GM19043 (cell line): ENCODE measurements at regions not wholly inside any gene's neighbourhood (a gene's known extent, or its start where the extent isn't known, plus 50 kb on each side); places are given as distances from the start of the nearest gene placed in this dataset.

Source experiments
- ATAC-seq: cut with Tn5 transposase; IDR thresholded peaks from one replicate; pipeline ENCODE4 v1.9.1; 2021; ENCODE audit warnings: low read depth; ENCODE audit not compliant: unreplicated experiment

DNA sequence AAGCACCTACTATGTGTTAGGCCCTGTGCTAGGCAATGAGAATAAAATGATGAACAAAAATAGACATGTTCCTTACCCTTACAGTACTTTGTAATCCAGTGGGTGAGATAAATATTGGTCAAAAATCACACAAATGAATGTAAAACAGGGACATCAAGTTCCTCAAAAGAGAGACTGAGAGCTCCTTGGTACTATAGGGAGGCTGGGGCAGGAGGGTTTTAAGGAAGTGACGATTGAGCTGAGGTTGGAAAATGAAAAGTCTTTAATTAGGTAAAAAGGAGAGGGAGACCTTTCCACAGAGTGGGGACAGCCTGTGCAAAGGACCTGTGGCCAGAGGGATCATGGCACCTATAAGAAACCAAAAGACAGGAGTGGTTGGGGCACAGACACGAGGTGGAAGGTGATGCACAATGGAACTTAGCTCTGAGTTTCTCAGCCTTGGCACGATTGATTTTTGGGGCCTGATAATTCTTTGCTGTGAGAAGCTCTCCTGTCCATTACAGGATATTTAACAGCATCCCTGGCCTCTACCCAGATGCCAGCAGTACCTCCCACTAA is 140.3 kb downstream of the CEP57L1 start:
- ATAC-seq: no peak

DNA sequence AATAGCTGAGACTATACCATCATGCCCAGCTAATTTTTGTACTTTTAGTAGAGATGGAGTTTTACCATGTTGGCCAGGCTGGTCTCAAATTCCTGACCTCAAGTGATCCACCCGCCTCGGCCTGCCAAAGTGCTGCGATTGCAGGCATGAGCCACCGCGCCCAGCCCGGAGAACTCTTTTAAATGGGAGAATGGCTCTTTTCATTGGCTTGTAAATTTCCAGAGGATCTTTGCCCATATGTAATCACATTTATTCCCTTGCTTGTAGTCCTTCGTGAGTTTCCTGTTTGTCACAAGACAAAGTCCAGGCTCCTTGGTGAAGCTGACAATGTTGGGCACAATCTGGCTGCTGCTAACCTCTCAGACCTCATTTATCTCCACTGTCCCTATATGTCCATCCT is 135.1 kb downstream of the CEP57L1 start:
- ATAC-seq: no peak

DNA sequence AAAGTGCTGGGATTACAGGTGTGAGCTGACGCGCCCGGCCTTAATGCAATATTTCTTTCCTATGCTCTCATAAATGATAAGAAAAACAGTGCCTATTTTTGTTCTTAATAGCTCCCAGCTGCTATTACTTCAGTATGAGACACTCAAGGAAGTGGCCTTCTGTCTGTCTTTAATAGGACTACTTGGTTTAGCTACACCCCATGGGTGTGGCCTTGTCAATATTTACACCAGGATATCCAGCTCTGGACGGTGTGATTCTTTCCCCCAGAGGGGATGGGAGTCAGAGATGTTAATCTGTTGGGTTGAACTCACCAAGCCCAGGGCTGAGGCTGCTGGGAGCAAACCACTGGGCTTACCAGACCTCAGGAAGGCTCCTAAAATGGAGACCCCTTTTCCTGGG is 134.2 kb downstream of the CEP57L1 start:
- no peak for ATAC-seq

DNA sequence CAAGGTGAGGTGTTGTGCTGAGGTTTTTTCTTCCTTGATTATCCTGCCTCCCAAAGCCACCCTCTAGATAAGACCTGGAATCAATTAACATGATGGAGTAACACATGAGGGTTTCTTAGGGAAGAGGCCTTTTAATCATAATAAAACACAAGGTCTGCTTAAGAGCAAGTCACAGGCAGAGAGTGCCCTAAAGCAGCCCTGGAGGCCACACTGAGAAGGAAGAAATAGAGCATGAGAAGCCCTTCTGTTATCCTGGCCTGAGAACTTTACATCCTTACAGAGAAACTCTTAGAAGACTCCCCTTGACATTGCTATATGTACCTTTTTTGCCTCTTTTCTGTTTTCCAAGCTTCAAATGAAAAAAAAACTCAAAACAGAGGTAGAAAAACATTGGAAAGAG is 132.3 kb downstream of the CEP57L1 start:
- ATAC-seq: no peak

DNA sequence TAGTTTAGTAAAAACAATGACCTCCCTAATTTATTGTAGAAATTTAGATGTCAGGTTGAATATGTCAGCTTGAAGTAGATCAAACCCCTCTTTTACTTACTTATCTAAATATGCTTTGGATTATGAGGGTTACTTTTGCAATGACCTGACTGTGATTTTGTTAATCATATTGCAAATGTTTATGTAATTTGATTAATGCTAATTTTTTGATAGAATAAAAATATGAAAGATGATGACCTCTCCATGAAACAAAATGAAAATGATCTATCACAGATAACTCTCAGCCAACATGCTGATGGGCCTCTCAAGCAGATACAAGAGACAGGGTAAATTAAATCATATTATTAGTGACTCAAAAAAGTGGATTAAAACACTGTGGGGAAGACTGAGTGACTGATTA is 131.0 kb downstream of the CEP57L1 start:
- no peak for ATAC-seq

DNA sequence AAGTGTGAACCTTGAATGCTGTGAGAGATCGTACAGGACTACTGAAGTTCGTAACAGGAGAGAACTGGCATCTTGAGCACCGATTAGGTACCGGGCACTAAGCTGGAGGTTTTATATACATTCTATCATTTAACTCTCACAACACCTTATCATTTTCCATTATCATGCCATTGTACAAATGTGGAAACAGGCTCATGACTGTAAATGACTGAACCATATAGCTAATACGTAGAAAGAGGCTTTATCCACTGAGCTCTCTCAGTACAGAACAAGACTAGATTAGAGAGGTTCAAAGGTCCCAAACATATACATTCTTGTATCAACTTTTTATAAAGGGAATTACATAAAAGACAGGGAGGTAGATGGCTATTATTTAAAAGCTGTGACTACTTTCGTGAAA is 130.6 kb downstream of the CEP57L1 start:
- no peak for ATAC-seq

DNA sequence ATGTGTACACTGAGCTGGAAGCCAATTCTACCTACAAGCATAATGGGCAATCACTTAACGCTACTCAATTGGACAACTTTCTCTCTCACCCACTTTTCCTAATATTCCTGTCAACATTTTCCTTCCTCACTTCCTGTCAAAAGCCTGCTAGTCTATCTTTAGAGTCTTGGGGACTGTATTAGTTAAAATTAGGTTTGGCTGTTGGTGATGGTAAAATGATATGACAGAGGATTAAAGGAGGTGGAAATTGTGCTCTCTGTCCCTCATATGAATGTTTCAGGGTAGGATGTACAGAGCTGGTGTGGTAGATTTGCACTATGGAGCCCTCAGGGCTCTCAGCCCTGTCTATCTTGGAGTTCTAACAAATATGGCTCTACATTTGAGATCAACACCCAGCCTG is 129.7 kb downstream of the CEP57L1 start:
- ATAC-seq: no peak

DNA sequence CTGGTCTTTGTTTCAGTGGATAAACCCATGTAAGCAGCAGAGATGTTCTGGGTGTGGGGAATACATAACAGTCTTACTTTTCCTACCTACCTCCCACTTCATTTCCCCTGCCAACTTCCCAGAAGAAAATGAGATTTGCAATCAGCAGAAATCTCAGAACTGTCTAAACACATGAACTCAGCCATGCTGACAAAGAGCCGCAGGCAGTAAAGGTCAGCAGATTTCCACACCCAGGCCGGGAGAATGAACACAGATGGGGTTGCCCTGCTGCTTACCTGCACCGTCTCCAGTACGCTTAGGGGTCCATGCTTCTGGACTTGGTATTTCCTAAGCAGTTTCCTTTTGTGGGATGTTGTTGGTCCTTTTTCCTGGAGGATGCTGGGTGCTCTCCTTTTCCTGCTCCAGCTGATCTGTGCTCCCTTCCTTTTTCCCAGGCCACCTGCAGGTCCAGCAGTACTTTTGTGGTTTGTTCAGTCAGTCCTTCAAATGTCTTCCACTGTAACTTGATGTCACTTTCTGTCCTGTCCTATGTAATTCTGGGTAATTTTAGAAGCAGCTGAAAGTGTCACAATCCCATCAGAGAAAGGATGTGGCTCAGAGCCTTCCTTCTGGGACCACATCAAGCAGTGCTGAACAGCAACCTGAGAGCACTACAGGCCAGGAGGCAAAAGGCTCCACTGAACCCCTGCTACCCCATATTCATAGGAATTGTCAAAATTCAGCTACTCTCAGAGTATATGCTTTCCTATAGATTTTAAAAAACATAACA is 129.0 kb downstream of the CEP57L1 start:
- no peak for ATAC-seq

DNA sequence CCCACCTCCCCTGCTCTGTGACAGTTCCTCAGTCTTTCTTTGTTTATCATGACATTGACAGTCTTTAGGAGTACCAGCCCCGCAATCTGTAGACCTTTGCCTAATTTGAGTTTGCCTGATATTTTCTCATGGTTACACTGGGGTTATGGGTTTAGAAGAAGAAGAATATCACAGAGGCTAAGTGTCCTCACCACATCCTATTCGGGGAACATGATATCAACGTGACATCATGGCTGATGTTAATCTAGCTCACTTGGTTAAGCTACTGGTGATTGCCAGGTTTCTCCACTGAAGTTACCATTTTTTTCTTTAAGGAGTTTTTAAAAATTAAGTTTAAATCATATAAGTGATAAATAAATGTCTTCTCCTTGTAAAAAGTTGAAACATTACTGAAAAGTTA is 127.5 kb downstream of the CEP57L1 start:
- no peak for ATAC-seq

DNA sequence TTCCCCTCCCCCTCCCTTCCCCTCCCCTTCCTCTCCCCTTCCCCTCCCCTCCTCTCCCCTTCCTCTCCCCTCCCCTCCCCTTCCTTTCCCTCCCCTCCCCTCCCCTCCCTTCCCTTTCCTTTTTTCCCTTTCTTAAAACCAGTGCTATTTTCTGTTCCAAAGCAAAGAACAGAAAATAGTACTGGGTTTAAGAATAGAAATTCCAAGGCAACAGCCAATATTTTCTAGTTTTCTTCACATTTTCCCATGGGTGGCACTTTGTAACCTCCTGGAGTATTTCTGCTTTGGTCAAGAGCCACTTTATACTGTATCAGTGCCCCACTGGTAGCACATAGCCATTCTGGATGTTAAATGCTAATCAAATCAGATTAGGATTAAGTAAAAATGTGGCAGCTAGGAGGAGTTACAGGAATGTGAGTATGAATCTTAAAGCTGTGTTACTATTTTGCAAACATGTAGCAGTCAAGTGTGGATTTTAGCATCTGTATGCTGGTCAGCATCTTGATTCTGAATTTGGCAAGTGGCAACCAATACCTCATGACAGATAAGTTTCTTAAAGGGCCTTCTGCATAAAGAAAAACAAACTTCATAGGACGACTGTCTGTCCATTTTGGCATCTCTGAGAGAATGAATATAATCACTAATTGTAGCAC is 126.4 kb downstream of the CEP57L1 start:
- no peak for ATAC-seq
